GM23248 (cell line): ENCODE measurements at regions not wholly inside any gene's neighbourhood (a gene's known extent, or its start where the extent isn't known, plus 50 kb on each side); places are given as distances from the start of the nearest gene placed in this dataset.

Experiments
- DNase-seq: peaks from one replicate; pipeline ENCODE4 v3.0.0-alpha.2; 2015
- H2AFZ ChIP-seq: fragments of 200-600 bp; sonication (generic); 2 replicates; pipeline ENCODE4 v1.6.1; 2016; ENCODE audit warnings: antibody characterized with exemption
- H3F3A ChIP-seq: fragments of 200-600 bp; sonication (generic); 2 replicates; pipeline ENCODE4 v1.6.1; 2016; ENCODE audit warnings: mild to moderate bottlenecking, antibody characterized with exemption, mixed run types; ENCODE audit not compliant: insufficient read depth
- H3K27ac ChIP-seq: fragments of 200-600 bp; sonication (generic); 2 replicates; pipeline ENCODE4 v1.5.1; 2016; ENCODE audit warnings: mild to moderate bottlenecking
- H3K27me3 ChIP-seq: fragments of 200-600 bp; sonication (generic); replicated peaks from 2 replicates; pipeline ENCODE4 v1.6.1; 2016; ENCODE audit warnings: mild to moderate bottlenecking; ENCODE audit not compliant: insufficient read depth
- H3K36me3 ChIP-seq: fragments of 200-600 bp; sonication (generic); 2 replicates; pipeline ENCODE4 v1.6.1; 2016; ENCODE audit warnings: low read depth, mild to moderate bottlenecking
- H3K4me1 ChIP-seq: fragments of 200-600 bp; sonication (generic); 2 replicates; pipeline ENCODE4 v1.6.1; 2016; ENCODE audit warnings: mild to moderate bottlenecking; ENCODE audit not compliant: insufficient read depth
- H3K4me2 ChIP-seq: fragments of 200-600 bp; sonication (generic); one replicate; pipeline ENCODE4 v1.6.1; 2016; ENCODE audit warnings: mild to moderate bottlenecking; ENCODE audit not compliant: unreplicated experiment
- H3K4me3 ChIP-seq: fragments of 200-600 bp; sonication (generic); 2 replicates; pipeline ENCODE4 v1.5.1; 2016; ENCODE audit warnings: mild to moderate bottlenecking
- H3K79me2 ChIP-seq: fragments of 200-600 bp; sonication (generic); 2 replicates; pipeline ENCODE4 v1.6.1; 2016; ENCODE audit warnings: mild to moderate bottlenecking; ENCODE audit not compliant: insufficient read depth
- H3K9ac ChIP-seq: fragments of 200-600 bp; sonication (generic); 2 replicates; pipeline ENCODE4 v1.6.1; 2016; ENCODE audit warnings: mild to moderate bottlenecking
- H3K9me2 ChIP-seq: fragments of 200-600 bp; sonication (generic); 2 replicates; pipeline ENCODE4 v1.6.1; 2016; ENCODE audit warnings: mixed run types, mild to moderate bottlenecking, moderate library complexity; ENCODE audit not compliant: insufficient read depth
- H3K9me3 ChIP-seq: fragments of 200-600 bp; sonication (generic); one replicate; pipeline ENCODE4 v1.6.1; 2017; ENCODE audit warnings: low read depth
- H4K20me1 ChIP-seq: fragments of 200-600 bp; sonication (generic); 2 replicates; pipeline ENCODE4 v1.6.0; 2016; ENCODE audit not compliant: insufficient read depth
- EZH2 ChIP-seq: fragments of 200-600 bp; sonication (generic); IDR thresholded peaks from 2 replicates; pipeline ENCODE4 v1.6.1; 2018; ENCODE audit warnings: antibody characterized with exemption, mild to moderate bottlenecking; ENCODE audit not compliant: insufficient read depth, poor library complexity, severe bottlenecking
- EZH2phosphoT487 ChIP-seq: fragments of 200-600 bp; sonication (generic); IDR thresholded peaks from 2 replicates; pipeline ENCODE4 v1.6.1; 2018; ENCODE audit warnings: antibody characterized with exemption, moderate library complexity, mild to moderate bottlenecking, low read depth; ENCODE audit not compliant: insufficient read depth
- WGBS, 2 experiments: methylation state at CpG; one replicate each; pipeline ENCODE4 v1.1.6; 2015 to 2017; ENCODE audit warnings: low lambda C conversion rate in 2 of 2, low coverage in 1 of 2; ENCODE audit errors: missing lambda C conversion rate in 2 of 2; 5-methylcytosine and 5-hydroxymethylcytosine counted together
- in situ Hi-C: fragments of 300-500 bp; cut with MboI; formaldehyde crosslinking; loops from 2 replicates; pipeline ENCODE4 v1.15.0; 2020

DNA sequence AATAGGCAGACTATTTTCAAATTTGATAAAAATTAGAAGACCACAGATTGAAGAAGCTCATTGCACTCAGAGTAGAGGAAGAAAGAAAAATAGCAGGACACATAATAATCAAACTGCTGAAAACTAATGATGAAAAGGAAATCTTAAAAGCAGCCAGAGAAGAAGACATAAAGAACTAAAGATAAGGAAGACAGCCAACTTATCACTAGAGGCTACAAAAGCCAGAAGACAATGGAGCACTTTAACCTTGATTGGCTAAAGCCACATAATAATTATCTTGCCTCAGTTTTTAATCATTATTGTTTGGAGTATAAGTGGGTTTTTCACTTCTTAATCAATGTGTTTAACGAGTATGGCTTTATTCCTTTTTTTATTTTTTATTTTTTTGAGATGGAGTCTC, 397.6 kb downstream of the RNF144B start:
- no peaks in the 10 kb centered on the region for H3K27me3 ChIP-seq
- TF ChIP-seq EZH2 (no peak), EZH2phosphoT487 (no peak)
- no peaks in the 10 kb centered on the region for H3K36me3 ChIP-seq
- no peaks in the 10 kb centered on the region for H3K9me2 ChIP-seq
- H3F3A ChIP-seq: no peaks in the 10 kb centered on the region
- no peak overlapping the region for H3K9ac ChIP-seq
- DNase-seq: no peak
- H3K27ac ChIP-seq: no peak overlapping the region
- no peaks in the 10 kb centered on the region for H3K4me1 ChIP-seq
- WGBS, 2 experiments: 6 to 13% methylated on average over 1 of the region's 1 CpG
- no peak overlapping the region for H2AFZ ChIP-seq
- in situ Hi-C loops: no loop called here
- H4K20me1 ChIP-seq: no peaks in the 10 kb centered on the region
- no peak overlapping the region for H3K4me2 ChIP-seq
- no peaks in the 10 kb centered on the region for H3K79me2 ChIP-seq
- H3K4me3 ChIP-seq: no peak overlapping the region
- H3K9me3 ChIP-seq: no peaks in the 10 kb centered on the region

DNA sequence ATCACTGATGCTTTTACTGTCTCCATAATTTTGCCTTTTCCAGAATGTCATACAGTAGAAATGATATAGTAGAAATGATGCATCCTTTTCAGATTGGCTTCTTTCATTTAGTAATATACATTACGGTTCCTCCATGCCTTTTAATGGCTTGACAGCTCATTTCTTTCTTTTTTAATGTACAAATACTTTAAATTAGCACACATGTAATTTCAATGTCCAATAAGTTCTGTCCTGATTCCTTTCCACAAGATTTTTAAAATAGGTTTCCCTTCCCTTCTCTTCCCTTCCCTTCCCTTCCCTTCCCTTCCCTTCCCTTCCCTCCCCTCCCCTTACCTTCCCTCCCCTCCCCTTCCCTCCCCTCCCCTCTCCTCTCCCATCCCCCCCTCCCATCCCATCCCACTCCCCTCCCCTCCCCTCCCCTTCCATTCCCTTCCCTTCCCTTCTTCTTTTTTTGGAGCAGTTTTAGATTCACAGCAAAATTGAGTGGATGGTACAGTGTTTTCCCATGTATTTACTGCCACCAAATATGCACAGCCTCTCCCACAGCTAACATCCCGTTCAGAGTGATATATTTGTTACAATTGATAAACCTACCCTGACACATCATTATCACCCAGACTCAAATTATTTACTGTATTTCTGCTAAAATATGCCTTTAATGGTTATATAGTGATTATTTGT, 398.8 kb downstream of the RNF144B start:
- no peaks in the 10 kb centered on the region for H3K4me1 ChIP-seq
- H3K27me3 ChIP-seq: no peaks in the 10 kb centered on the region
- H3K27ac ChIP-seq: no peak overlapping the region
- DNase-seq: no peak
- no peaks in the 10 kb centered on the region for H3K36me3 ChIP-seq
- H3K9me2 ChIP-seq: no peaks in the 10 kb centered on the region
- in situ Hi-C loops: no loop called here
- no peak overlapping the region for H3K9ac ChIP-seq
- TF ChIP-seq EZH2 (no peak), EZH2phosphoT487 (no peak)
- H3K4me2 ChIP-seq: no peak overlapping the region
- H3F3A ChIP-seq: no peaks in the 10 kb centered on the region
- WGBS, 2 experiments: 2 to 14% methylated on average over 2 of the region's 2 CpGs
- peaks cover 2% of the 10 kb centered on the region for H3K9me3 ChIP-seq
- no peak overlapping the region for H3K4me3 ChIP-seq
- H3K79me2 ChIP-seq: no peaks in the 10 kb centered on the region
- no peaks in the 10 kb centered on the region for H4K20me1 ChIP-seq
- no peak overlapping the region for H2AFZ ChIP-seq

DNA sequence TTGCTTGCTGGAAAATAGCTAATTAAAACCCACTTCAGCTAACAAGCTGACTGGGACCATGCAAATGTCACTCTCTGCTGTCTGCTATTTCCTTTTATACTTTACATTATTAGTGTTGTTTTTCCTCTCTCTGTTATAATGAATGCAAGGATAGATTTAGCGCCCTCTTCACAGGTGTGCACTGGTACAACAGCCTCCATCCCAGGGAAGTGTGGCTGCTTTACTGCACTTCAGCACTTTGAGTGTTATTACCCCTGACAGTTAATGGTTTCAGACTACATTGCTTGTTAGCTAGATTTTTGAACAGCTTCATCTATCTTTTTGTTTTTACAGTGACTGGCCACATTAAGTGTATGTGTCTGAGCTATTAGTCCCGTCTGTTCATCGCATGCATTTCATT, 405.7 kb downstream of the RNF144B start:
- no peak for DNase-seq
- H3K9ac ChIP-seq: no peak overlapping the region
- H3F3A ChIP-seq: no peaks in the 10 kb centered on the region
- no peak overlapping the region for H3K4me3 ChIP-seq
- no peaks in the 10 kb centered on the region for H3K27me3 ChIP-seq
- no peak for TF ChIP-seq EZH2phosphoT487
- TF ChIP-seq EZH2: no peak
- no peaks in the 10 kb centered on the region for H3K36me3 ChIP-seq
- H3K27ac ChIP-seq: no peak overlapping the region
- no peaks in the 10 kb centered on the region for H3K9me2 ChIP-seq
- H3K9me3 ChIP-seq: peaks cover 2% of the 10 kb centered on the region
- no peaks in the 10 kb centered on the region for H4K20me1 ChIP-seq
- no peaks in the 10 kb centered on the region for H3K79me2 ChIP-seq
- no peak overlapping the region for H2AFZ ChIP-seq
- in situ Hi-C loops: no loop called here
- 37 to 40% methylated on average over 3 of the region's 3 CpGs for WGBS, 2 experiments
- no peaks in the 10 kb centered on the region for H3K4me1 ChIP-seq
- H3K4me2 ChIP-seq: no peak overlapping the region

DNA sequence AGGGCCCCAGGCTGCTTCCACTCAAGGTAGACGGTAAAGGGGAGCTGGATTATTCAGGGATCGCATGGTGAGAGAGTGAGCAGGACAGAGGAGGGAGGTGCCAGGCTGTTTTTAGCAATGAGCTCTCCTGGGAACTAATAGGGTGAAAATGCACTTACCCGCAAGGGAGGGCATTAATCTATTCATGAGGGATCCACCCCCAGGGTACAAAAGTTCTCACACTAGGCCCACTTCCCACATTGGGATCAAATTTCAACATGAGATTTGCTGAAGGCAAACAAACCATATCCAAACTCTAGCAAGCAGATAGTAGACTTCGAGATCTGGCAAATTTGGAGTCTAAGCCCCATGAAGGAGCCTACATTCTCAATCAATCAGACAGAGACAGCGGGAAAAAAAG, 408.6 kb downstream of the RNF144B start:
- H3K4me2 ChIP-seq: no peak overlapping the region
- 48 to 58% methylated on average over 5 of the region's 5 CpGs for WGBS, 2 experiments
- no peaks in the 10 kb centered on the region for H4K20me1 ChIP-seq
- no peaks in the 10 kb centered on the region for H3F3A ChIP-seq
- TF ChIP-seq EZH2phosphoT487 (no peak), EZH2 (no peak)
- H2AFZ ChIP-seq: no peak overlapping the region
- DNase-seq: no peak
- no peak overlapping the region for H3K9ac ChIP-seq
- in situ Hi-C loops: no loop called here
- no peaks in the 10 kb centered on the region for H3K36me3 ChIP-seq
- H3K79me2 ChIP-seq: no peaks in the 10 kb centered on the region
- no peaks in the 10 kb centered on the region for H3K9me3 ChIP-seq
- H3K4me3 ChIP-seq: no peak overlapping the region
- no peaks in the 10 kb centered on the region for H3K9me2 ChIP-seq
- H3K27ac ChIP-seq: no peak overlapping the region
- H3K4me1 ChIP-seq: no peaks in the 10 kb centered on the region
- no peaks in the 10 kb centered on the region for H3K27me3 ChIP-seq

DNA sequence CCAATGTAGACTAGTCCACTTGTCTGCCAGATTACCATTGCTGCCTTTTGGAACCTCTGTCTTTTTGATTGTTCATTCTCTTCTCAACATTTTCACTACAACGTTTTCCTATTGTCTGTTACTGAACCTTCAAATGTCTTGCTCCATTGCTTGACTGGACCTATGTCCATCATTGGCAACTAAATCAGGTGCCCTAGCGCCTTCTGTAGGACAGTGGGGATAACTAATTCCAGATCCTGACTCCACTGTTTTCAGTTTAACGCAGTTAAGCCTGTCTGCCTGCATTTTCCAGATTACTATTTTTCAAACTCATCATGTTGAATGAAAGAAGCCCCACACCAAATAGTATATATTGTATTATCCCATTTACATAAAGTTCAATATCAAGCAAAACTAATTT, 433.6 kb downstream of the RNF144B start:
- Histone ChIP-seq H3K27me3 (no peaks in the 10 kb centered on the region), H3K36me3 (no peaks in the 10 kb centered on the region), H3K9me3 (peaks cover 10% of the 10 kb centered on the region), H4K20me1 (no peaks in the 10 kb centered on the region), H3K9me2 (no peaks in the 10 kb centered on the region), H3K4me3 (no peak overlapping the region), H3K9ac (no peak overlapping the region), H3K79me2 (no peaks in the 10 kb centered on the region), H3K27ac (no peak overlapping the region), H3K4me1 (no peaks in the 10 kb centered on the region), H3F3A (no peaks in the 10 kb centered on the region), H3K4me2 (no peak overlapping the region), H2AFZ (no peak overlapping the region)
- no peak for TF ChIP-seq EZH2phosphoT487
- TF ChIP-seq EZH2: no peak
- no peak for DNase-seq
- WGBS, 2 experiments: 17 to 18% methylated on average over 3 of the region's 3 CpGs
- in situ Hi-C loops: no loop called here
